Kidney (tissue), 13 donors: ENCODE measurements at regions not wholly inside any gene's neighbourhood (a gene's known extent, or its start where the extent isn't known, plus 50 kb on each side); places are given as distances from the start of the nearest gene placed in this dataset.

Experiments
- DNase-seq, 5 donors: peaks; one replicate each; pipeline ENCODE4 v3.0.0-alpha.2; 2013 to 2020
- FAIRE-seq: peaks from 2 replicates; lab custom pipeline; 2012; peaks lifted over from hg19 to GRCh38; lab: Jason Lieb, UNC
- H3K27ac ChIP-seq, 2 donors: one replicate each; pipeline ENCODE4 v1.7.0; 2013; ENCODE audit warnings: low read depth in 2 of 2, low read length in 2 of 2, inconsistent platforms in 1 of 2
- H3K27me3 ChIP-seq: one replicate; pipeline ENCODE4 v1.7.1; 2013; ENCODE audit warnings: low read length, inconsistent platforms; ENCODE audit not compliant: control insufficient read depth, insufficient read depth
- H3K36me3 ChIP-seq, 3 donors: one replicate each; pipeline versions ENCODE4 v1.7.0 to v1.7.1; 2013; ENCODE audit warnings: low read length in 3 of 3, control low read depth in 1 of 3, inconsistent platforms in 1 of 3; ENCODE audit not compliant: insufficient read depth in 3 of 3, control insufficient read depth in 2 of 3
- H3K4me1 ChIP-seq, 3 donors: one replicate each; pipeline versions ENCODE4 v1.7.0 to v1.7.1; 2013; ENCODE audit warnings: low read length in 3 of 3, inconsistent platforms in 1 of 3, low read depth in 1 of 3; ENCODE audit not compliant: control insufficient read depth in 2 of 3, insufficient read depth in 2 of 3
- H3K4me3 ChIP-seq, 3 donors: one replicate each; pipeline versions ENCODE4 v1.7.0 to v1.8.1; 2013; ENCODE audit warnings: low read length in 3 of 3, control low read depth in 1 of 3, inconsistent platforms in 1 of 3
- H3K9ac ChIP-seq, 3 donors: one replicate each; pipeline versions ENCODE4 v1.7.0 to v1.7.1; 2013; ENCODE audit warnings: low read length in 3 of 3, control low read depth in 1 of 3, inconsistent platforms in 1 of 3
- H3K9me3 ChIP-seq, 3 donors: one replicate each; pipeline versions ENCODE4 v1.7.0 to v1.7.1; 2013; ENCODE audit warnings: low read length in 3 of 3, control low read depth in 1 of 3, inconsistent platforms in 1 of 3; ENCODE audit not compliant: control insufficient read depth in 2 of 3, insufficient read depth in 1 of 3
- CTCF ChIP-seq: IDR thresholded peaks from 3 replicates; pipeline ENCODE4 v1.5.1; 2012; ENCODE audit warnings: mild to moderate bottlenecking, moderate library complexity, borderline replicate concordance; ENCODE audit not compliant: insufficient read depth; ENCODE audit errors: extremely low read depth
- intact Hi-C: fragments of 100-400 bp; cut with DNase I; formaldehyde crosslinking; loops from one replicate; pipeline ENCODE4 v1.11.1; 2022
- donor health status: control.
- donor health status: control.
- donor health status: control.
- donor health status: control.
- donor health status: control.
- donor health status: DM: yes; HTN: yes; CAD: no.
- donor health status: Normal renal cell carcinoma (clear cell type).

GRCh38 chr13:50203256-50203941, 188.2 kb downstream of the KCNRG start:
- H3K4me3 ChIP-seq: no peak overlapping the region

GRCh38 chr13:50205581-50205980, 190.3 kb downstream of the KCNRG start:
- Histone ChIP-seq H3K4me1 (peaks cover 0 to 4% (median 0%) of the 10 kb centered on the region in 3 donors), H3K36me3 (no peaks in the 10 kb centered on the region), H3K9me3 (no peaks in the 10 kb centered on the region), H3K9ac (no peak overlapping the region), H3K27ac (no peak overlapping the region), H3K4me3 (no peak overlapping the region), H3K27me3 (no peaks in the 10 kb centered on the region)
- DNase-seq (no peak), FAIRE-seq (no peak)
- intact Hi-C loops: no loop called here
- no peak for TF ChIP-seq CTCF

More at GRCh38 chr13:50203256-50203941, 188.2 kb downstream of the KCNRG start:
- no peak for TF ChIP-seq CTCF
- H3K27me3 ChIP-seq: no peaks in the 10 kb centered on the region
- FAIRE-seq (no peak), DNase-seq (peak in 1 of 5 donors; percentile 34)
- no peak overlapping the region for H3K9ac ChIP-seq
- H3K36me3 ChIP-seq: no peaks in the 10 kb centered on the region
- H3K9me3 ChIP-seq: no peaks in the 10 kb centered on the region
- intact Hi-C loops: no loop called here
- H3K4me1 ChIP-seq: peaks cover 0 to 4% (median 4%) of the 10 kb centered on the region in 3 donors
- no peak overlapping the region for H3K27ac ChIP-seq

GRCh38 chr13:50208826-50209335, 193.6 kb downstream of the KCNRG start:
- FAIRE-seq (no peak), DNase-seq (peak; percentile 59 to 81 (median 71))
- no peaks in the 10 kb centered on the region for H3K36me3 ChIP-seq
- peaks cover 0 to 4% (median 0%) of the 10 kb centered on the region in 3 donors for H3K4me1 ChIP-seq
- H3K27me3 ChIP-seq: no peaks in the 10 kb centered on the region
- TF ChIP-seq CTCF: no peak
- intact Hi-C loops: no loop called here
- no peak overlapping the region for H3K27ac ChIP-seq
- H3K9me3 ChIP-seq: peaks cover 0 to 5% (median 2%) of the 10 kb centered on the region in 3 donors
- H3K9ac ChIP-seq: no peak overlapping the region
- peak overlapping the region in 2 of 3 donors; percentile 32 to 47 for H3K4me3 ChIP-seq
